Activated T-cell treated with anti-CD3 and anti-CD28 coated beads, Interleukin-2, amount 50 U/mL, for 48 hours (primary cell): ENCODE measurements at regions not wholly inside any gene's neighbourhood (a gene's known extent, or its start where the extent isn't known, plus 50 kb on each side); places are given as distances from the start of the nearest gene placed in this dataset.
A peak's percentile ranks its signal among the peaks of the same experiment; 100 is the strongest.

Source experiments
- DNase-seq, 2 experiments: peaks; one replicate each; pipeline ENCODE4 v3.0.0-alpha.2; 2020

DNA sequence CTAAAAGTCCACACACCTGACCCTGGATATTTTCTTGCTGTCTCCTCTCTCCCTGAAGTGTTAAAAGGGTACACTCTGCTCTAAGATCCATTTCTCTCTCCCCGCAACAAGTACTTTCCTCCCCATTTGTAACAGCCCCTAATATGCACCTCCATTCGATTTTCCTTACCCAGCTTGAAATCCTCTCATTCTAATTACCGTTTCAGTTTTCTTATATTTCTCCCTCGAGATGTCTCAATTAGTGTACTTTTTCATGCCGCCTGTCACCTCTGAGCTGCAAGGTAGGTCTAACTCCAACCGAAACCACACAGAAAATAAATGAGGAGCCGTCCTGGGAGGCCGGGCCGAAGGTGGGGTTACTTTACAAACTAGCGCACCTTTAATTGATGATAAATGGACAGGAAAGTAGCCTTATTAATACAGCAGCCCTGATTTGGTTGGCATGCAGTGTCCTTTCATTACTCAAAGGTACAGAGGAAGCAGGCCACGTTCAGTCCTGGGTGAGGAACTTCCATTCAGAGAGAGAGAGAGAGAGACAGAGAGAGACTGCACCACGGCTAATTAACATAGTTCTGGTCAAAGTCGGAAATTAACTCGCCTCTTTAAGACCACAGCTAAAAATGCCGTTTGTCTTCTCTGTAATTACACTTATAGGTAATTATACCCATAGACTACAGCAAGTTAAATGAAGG, 319.9 kb downstream of the ARRDC4 start:
- no peak for DNase-seq

- no peak for DNase-seq
These were observed 320.6 kb downstream of the ARRDC4 start for GRCh38 chr15:98281130-98281529.

- no peak for DNase-seq
These were observed 322.3 kb downstream of the ARRDC4 start for GRCh38 chr15:98282656-98283332.

GRCh38 chr15:98286200-98286599, 325.7 kb downstream of the ARRDC4 start:
- no peak for DNase-seq

GRCh38 chr15:98286831-98287230, 326.3 kb downstream of the ARRDC4 start:
- DNase-seq: no peak

DNA sequence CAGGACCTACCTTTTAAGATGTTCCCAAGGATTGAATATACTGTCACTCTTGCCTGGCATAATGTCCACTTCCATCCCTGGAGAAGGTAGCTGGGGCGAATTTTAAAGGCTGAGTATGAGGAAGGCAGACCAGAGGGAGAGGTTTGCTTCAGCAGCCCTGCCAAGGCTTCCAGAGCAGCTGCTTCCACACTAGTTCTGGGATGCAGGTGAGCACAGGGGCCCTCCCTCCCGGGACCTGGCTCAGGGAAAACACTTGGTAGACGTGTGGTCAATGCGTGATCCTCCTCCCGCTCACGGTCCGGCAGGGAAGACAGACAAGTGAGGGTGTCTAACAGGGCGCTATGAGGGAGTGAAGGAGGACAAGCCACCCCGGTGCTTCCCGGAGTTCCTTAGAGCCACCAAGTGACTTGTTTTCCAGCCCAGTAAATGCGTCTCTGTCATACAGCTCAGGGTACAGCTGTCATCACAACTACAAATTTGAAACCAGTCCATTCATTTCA, 327.6 kb downstream of the ARRDC4 start:
- no peak for DNase-seq

DNA sequence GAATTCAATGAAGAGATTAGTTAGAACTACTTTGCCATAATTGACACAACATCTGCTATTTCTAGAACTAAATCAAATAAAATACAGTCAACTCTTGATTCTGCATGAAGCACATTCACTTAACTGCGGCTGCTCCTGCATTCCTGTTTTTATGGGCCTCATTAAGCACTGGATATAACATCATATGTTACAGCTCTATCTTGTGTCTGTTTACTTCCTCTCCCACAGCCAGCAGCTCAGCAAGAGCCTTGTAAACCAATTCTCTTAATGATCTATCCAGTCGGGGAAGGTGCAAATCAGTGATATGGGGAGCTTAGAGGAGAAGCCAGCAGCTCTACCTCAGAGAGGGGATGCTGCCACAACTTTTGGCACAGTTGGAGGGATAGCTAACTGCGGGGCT, 329.2 kb downstream of the ARRDC4 start:
- DNase-seq: no peak

DNA sequence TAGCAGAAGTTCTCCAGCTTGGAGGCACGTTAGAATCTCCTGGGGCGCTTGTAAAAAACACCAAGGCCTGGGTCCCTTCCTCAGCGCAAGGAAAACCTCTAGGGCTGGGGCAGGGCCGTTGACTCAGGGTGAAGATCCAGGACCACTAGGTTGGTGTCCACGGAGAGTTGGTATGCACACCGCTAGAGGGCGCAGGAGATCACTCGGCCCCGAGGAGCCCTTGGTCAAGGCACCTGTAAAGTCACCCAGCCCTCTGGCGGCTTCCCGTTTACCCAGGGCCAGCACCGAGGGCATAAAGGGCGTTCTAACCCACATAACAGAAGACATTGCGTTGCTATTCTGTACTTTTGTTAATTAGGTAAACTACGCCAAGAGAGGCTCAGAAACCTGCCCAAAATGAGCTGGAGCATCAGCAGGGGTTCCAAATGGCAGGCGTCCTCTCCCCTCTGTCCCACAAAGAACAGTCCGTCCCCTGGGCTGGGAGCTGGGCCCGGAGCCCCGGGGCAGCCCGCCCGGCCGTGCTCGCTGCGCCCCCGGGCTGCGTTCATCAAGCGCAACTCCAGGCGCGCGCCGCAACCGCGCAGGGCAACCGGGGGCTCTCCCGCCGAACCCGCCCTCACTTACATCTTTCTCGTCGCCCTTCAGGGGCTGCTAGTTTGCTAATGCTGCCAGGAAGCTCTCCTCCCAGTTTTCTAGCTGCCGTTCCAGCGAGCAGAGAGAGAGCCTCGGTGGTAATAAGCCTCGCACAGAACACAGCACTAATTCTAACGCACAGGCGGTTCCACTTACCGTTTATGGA, 332.1 kb downstream of the ARRDC4 start:
- DNase-seq: peak; percentile 68 to 73

DNA sequence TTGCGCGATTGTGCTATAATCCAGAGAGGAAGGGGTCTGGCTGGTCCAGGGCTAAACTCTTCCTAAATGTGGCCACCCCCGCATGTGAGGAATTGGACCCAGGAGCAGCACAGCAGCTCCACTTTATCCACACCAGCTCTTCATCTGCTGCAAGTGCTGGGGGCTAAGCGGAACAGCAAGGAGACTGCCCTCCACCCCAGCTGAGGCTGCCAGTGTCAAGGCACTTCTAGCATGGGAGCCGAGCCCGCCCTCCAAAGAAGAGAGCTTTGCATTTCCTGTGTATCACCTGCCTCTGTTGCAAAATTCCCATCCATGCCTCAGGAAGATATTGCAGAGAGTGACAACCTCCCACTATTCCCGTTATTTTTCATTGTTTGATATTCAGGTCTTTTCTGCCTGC, 333.6 kb downstream of the ARRDC4 start:
- DNase-seq: no peak

DNA sequence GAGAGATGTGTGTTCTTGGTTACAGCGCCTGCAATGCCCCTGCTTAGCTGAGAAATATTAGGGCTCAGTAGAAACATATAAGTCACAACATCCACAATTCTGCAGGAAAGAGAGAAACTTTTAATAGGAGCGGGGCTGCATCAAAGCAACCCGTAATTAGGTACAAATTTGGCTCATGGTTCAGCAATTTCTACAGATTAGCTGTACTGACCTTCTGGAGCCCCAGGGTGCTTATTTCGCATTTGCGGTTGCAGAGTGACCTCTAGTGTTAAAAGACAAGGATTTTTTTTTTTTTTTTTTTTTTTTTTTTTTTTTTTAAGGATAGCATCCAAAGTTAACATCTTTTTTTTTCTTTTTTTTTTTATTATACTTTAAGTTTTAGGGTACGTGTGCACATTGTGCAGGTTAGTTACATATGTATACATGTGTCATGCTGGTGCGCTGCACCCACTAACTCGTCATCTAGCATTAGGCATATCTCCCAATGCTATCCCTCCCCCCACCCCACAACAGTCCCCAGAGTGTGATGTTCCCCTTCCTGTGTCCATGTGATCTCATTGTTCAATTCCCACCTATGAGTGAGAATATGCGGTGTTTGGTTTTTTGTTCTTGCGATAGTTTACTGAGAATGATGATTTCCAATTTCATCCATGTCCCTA, 334.7 kb downstream of the ARRDC4 start:
- DNase-seq: peak in 1 of 2 experiments; percentile 17

GRCh38 chr15:98296653-98297052, 336.1 kb downstream of the ARRDC4 start:
- DNase-seq: no peak

DNA sequence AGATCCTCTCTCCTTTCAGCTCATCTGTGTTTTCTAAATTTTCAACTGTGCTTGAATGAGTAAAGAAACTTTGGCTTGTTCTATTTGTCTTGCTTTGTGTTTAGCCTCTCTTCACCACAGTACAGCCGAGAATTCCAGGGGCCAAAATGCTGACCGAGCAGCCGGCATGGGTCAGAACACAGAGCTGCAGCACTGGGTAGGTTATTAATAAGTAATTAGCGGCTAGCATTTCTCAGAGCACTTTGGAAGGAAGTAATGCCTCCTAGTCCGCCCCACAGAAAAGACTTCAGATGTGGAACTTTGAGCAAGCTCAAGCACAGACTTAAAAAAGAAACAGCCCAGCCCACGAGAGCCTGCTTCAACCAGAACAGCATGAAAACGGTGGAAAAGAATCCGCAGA, 343.9 kb downstream of the ARRDC4 start:
- no peak for DNase-seq

GRCh38 chr15:98308117-98308516, 340.2 kb upstream of the IGF1R start:
- DNase-seq: no peak

GRCh38 chr15:98311566-98312188, 336.7 kb upstream of the IGF1R start:
- peak; percentile 76 to 84 for DNase-seq

- no peak for DNase-seq
These were observed 335.4 kb upstream of the IGF1R start for GRCh38 chr15:98312913-98313312.

DNA sequence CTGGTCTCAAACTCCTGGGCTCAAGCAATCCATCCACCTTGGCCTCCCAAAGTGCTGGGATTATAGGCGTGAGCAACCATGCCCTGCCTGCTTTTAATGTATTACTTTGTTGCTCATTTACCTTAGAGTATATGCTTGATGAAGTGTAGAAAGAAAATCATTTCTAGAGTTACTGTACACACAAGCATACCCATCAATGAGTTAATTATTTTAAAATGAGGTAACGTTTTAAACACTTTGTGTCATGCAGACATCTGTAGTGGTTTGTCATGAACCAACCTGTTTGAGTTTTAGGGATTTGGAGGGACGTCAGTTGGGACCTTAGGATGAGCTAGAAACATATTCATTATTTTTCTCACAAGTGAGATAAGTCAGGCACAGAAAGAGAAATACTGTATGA, 332.4 kb upstream of the IGF1R start:
- no peak for DNase-seq

DNA sequence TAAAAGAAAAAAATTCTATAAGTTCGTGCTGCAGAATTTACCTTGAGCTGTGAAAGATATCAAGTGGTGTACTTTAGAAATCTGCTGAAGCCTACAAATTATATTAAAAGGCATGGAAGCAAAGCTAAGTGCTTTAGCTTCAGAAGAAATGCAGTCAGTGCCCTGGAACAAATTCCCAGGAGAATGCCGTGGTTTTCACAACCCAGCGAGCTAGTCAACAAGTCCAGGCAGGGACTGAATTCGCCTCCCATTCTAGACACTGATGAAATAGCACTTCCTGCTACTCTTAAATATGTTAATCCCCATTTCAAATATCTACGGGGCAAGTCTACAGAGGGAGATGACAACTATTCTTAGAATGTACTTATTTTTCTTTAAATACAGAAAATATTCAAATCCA, 326.4 kb upstream of the IGF1R start:
- no peak for DNase-seq

- DNase-seq: no peak
These were observed 325.8 kb upstream of the IGF1R start for GRCh38 chr15:98322581-98322980.

DNA sequence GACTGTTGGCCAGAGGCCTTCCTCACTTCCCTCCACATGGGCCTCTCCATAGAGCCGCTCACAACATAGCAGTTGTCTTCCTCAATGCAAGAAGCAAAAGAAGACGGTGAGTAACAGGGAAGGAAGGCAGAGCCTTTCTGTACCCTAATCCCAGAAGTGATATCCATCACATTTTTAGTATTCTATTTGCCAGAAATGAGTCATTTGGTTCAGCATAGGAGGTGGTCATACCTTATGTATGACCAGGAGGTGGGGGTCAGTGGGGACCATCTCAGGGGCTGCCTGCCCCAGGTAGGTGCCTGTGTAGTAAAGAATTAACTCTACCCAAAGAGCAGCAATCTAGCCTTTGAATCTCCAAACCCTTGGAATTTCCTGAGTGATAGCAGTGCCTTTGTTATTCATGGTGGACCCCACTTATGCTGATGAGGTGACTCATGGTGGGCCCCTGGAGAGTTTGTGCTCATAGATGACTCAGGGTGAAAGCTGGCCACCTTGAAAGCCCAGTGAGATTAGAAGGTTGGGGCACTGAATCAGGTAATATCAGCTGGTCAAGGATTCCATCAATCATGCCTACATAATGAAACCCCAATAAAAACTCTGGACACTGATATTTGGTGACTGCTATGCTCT, 323.9 kb upstream of the IGF1R start:
- DNase-seq: no peak

- DNase-seq: no peak
These were observed 321.5 kb upstream of the IGF1R start for GRCh38 chr15:98326804-98327203.

GRCh38 chr15:98330258-98330657, 318.1 kb upstream of the IGF1R start:
- no peak for DNase-seq
